ENCODE measurements at regions not wholly inside any gene's neighbourhood (a gene's known extent, or its start where the extent isn't known, plus 50 kb on each side); places are given as distances from the start of the nearest gene placed in this dataset.

- no peak overlapping the region for H3K18ac ChIP-seq (ENCODE audit: insufficient read length, low read depth, low read length)
- H3K23ac ChIP-seq (ENCODE audit: insufficient read length, low read depth, low read length): no peak overlapping the region
- H2BK5ac ChIP-seq (ENCODE audit: insufficient read length, low read length): no peak overlapping the region
- Mint-ChIP-seq H3K4me1 (peaks cover 39 to 49% of the 10 kb centered on the region in 2 experiments), H3K27ac (no peak overlapping the region), H3K27me3 (ENCODE audit: low read depth) (peaks cover 29% of the 10 kb centered on the region), H3K4me3 (no peak overlapping the region), H3K9me3 (no peaks in the 10 kb centered on the region), H3K36me3 (ENCODE audit: insufficient read depth in 1 of 3, low read depth in 3 of 3) (no peaks in the 10 kb centered on the region)
- TF ChIP-seq CTCF (conservative IDR thresholded peaks at IDR 0.05): no peak
- no peak overlapping the region for H3K4ac ChIP-seq (ENCODE audit: low read depth, low read length)
- no peak overlapping the region for H3K14ac ChIP-seq (ENCODE audit: insufficient read depth, low read length)
- no peak overlapping the region for H2AK5ac ChIP-seq (ENCODE audit: insufficient read length, low read length)
- no peak overlapping the region for H4K8ac ChIP-seq (replicated peaks; ENCODE audit: insufficient read length, low read depth, low read length)
- no peaks in the 10 kb centered on the region for H3K23me2 ChIP-seq (ENCODE audit: insufficient read length, low read depth, low read length, poor library complexity, severe bottlenecking)
- H3K56ac ChIP-seq (ENCODE audit: insufficient read length, low read depth, low read length): no peak overlapping the region
- no peak overlapping the region for H2BK12ac ChIP-seq (ENCODE audit: insufficient read length, low read depth, low read length)
- no peak overlapping the region for H3K4me2 ChIP-seq (ENCODE audit: insufficient read depth, insufficient read length, low read length)
- no peak overlapping the region for H2BK20ac ChIP-seq (ENCODE audit: low read depth, low read length, poor library complexity, severe bottlenecking)
- H2BK15ac ChIP-seq (ENCODE audit: low read depth, low read length): no peak overlapping the region
- no peak overlapping the region for H2AFZ ChIP-seq (ENCODE audit: low read length)
- no peak overlapping the region for H3K27ac ChIP-seq (ENCODE audit: insufficient read length, low read depth, low read length)
- WGBS (ENCODE audit: extremely low coverage, insufficient read length, low lambda C conversion rate): no CpG with 5 or more reads among the region's 10 CpGs
- no peaks in the 10 kb centered on the region for H4K20me1 ChIP-seq (ENCODE audit: control insufficient read depth, insufficient read depth, insufficient read length)
- H3K27me3 ChIP-seq (ENCODE audit: insufficient read depth, low read length): no peaks in the 10 kb centered on the region
- no peaks in the 10 kb centered on the region for H3K79me2 ChIP-seq (ENCODE audit: insufficient read depth, low read length)
- H3K9ac ChIP-seq (ENCODE audit: extremely low read depth, insufficient read length, low read length): no peak overlapping the region
- no peak overlapping the region for H3T11ph ChIP-seq (ENCODE audit: low read length)
- no peak overlapping the region for H4K91ac ChIP-seq (ENCODE audit: insufficient read length, low read depth, low read length)
- no peak overlapping the region for H2BK120ac ChIP-seq (ENCODE audit: low read depth, low read length, poor library complexity, severe bottlenecking)
- H3K79me1 ChIP-seq (ENCODE audit: insufficient read depth, low read depth, low read length, poor library complexity, severe bottlenecking): no peaks in the 10 kb centered on the region
- peaks cover 5% of the 10 kb centered on the region; the same call in 1 of the 2 replicates for H3K4me1 ChIP-seq (ENCODE audit: insufficient read depth, low read length)
- no peaks in the 10 kb centered on the region for H3K9me3 ChIP-seq (ENCODE audit: control insufficient read depth, low read depth, low read length)
- DNase-seq: no peak
- H4K5ac ChIP-seq (ENCODE audit: insufficient read length, low read depth, low read length): no peak overlapping the region
These were observed 99.1 kb upstream of the ANO1 start for GRCh38 chr11:69978841-69979614.
